GM10266 (cell line): ENCODE measurements at regions not wholly inside any gene's neighbourhood (a gene's known extent, or its start where the extent isn't known, plus 50 kb on each side); places are given as distances from the start of the nearest gene placed in this dataset.

Experiments
- DNase-seq: peaks from one replicate; pipeline ENCODE4 v3.0.0; 2012; ENCODE audit errors: extremely low spot score
- TF ChIP-seq, protein P1 (sequence below): IDR thresholded peaks from 2 replicates; pipeline ENCODE4 v1.5.1; 2012; ENCODE audit warnings: mild to moderate bottlenecking, low read depth; ENCODE audit not compliant: control insufficient read depth, insufficient read depth; ENCODE audit errors: missing control alignments

DNA sequence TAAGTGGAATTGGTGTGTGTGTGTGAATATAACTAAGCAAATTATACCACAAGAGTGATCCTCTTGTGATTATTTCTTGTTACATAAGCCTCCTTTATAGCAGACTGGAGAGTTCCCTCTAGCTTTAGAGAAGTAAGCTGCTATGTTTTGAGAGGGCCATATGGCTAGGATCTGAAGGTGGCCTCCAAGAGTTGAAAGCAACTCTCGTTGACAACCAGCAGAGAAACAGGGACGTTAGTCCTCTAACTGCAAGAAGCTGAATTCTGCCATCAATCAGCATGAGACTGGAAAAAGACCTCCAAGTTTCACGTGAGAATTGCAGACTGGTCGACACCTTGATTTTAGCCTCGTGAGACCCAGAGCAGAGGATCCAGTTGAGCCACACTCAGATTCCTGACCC is 278.5 kb upstream of the ZNF717 start:
- DNase-seq = no peak
- TF ChIP-seq, protein P1, sequence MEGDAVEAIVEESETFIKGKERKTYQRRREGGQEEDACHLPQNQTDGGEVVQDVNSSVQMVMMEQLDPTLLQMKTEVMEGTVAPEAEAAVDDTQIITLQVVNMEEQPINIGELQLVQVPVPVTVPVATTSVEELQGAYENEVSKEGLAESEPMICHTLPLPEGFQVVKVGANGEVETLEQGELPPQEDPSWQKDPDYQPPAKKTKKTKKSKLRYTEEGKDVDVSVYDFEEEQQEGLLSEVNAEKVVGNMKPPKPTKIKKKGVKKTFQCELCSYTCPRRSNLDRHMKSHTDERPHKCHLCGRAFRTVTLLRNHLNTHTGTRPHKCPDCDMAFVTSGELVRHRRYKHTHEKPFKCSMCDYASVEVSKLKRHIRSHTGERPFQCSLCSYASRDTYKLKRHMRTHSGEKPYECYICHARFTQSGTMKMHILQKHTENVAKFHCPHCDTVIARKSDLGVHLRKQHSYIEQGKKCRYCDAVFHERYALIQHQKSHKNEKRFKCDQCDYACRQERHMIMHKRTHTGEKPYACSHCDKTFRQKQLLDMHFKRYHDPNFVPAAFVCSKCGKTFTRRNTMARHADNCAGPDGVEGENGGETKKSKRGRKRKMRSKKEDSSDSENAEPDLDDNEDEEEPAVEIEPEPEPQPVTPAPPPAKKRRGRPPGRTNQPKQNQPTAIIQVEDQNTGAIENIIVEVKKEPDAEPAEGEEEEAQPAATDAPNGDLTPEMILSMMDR = no peak

DNA sequence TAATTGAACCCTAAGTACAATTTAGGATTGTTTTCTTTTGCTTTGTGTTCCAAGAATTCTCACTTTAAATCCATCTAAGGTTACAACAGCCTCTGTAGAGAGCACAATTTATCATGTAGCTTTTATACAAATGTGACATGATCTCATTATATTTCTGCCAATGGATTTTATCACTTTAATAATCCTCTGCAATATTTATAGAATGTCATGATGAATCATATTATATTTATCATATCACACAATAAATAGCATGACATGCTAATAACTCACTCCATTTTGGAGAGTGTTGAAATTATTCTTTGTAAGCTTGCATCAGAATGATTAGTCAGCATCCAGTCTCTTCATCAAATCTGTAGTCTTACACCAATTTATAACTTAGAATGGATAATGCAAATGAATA is 280.6 kb upstream of the ZNF717 start:
- TF ChIP-seq, protein P1 = no peak
- no peak for DNase-seq

DNA sequence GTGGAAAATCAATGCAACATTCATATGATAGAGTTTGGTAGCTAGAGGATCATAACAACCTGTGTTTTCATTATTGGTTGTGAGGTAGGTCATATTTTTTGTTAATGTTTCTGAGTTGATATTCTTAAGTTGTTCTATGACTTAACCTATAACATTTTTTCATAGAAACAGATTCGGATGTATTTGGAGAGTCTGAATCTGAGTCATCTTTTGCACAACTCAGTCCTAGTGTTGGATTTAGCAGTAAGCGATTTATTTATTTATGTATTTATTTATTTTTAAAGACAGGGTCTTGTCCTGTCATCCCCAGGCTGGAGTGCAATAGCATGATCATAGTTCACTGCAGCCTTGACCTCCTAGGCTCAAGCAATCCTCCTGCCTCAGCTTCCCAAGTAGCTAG is 292.8 kb upstream of the ZNF717 start:
- DNase-seq = no peak
- TF ChIP-seq, protein P1 = no peak

DNA sequence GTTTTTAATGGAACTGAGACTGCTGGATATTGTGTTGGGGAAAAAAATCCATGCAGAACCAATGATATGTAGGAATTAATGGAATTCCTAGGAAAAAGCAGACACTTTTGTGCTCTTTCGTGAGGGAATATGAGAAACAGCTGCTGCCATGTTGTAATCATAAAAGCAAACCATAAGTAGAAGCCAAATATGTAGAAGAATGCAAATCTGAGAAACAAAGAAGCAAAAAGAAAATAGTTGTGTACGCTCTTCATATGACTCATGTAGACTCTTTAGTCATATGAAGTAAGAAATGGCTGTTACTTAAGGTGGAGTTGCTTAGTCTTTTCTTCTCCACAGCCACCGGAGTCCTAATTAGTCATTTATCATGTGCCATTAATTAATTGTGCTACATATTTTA is 298.6 kb upstream of the ZNF717 start:
- DNase-seq = no peak
- TF ChIP-seq, protein P1 = no peak

DNA sequence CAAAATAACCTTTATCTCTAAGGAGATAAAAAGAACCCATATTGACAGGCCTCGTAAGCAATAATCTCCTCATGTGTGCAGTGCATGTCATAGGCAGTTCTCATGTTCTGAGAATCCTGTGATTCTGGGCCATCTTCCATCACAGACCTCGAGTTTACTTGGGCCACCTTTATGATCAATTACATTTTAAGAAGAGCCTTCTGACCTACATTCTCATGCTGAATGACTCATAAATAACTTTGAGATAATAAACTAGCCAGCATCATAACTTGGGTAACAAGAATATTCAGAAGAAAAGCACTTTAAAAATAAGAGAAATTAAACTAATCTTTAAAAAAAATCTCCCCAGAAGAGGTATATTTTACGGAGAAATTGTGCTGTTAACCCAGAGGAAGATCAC is 310.7 kb upstream of the ZNF717 start:
- TF ChIP-seq, protein P1 = no peak
- DNase-seq = no peak

DNA sequence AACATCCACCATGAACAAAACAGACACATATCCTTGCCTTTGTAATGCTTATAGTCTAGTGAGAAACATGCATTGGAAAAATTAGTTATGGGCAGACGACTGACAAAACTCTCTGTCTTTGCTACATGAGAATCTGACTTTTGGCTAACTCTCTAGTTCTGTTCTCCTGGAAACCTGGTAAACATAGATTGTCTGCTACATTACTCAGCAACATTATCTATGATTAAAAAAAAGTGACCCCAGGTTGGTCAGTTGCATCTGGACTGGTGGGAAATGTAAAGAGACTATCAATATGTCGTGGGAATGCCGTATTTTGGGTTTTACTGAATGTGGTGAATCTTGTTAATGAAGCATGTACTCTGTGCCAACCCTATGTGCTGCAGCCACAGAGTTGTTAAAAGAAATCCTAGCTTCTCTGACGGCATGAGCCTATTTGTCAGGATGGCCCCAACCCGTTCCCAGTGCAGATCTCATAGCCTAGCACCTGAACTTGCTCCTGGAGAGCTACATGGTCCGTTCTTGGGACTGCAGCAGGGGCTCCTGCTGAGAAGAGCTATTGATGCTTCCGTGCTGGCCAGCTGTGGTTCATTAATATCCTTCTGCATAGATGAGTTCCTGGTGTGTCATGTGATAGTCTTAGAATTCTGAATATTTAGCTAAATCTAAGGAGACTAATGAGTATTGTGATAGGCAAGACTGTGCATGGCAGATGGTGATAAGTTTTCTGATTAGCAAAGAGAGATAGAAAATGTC is 311.7 kb upstream of the ZNF717 start:
- no peak for DNase-seq
- TF ChIP-seq, protein P1 = no peak

DNA sequence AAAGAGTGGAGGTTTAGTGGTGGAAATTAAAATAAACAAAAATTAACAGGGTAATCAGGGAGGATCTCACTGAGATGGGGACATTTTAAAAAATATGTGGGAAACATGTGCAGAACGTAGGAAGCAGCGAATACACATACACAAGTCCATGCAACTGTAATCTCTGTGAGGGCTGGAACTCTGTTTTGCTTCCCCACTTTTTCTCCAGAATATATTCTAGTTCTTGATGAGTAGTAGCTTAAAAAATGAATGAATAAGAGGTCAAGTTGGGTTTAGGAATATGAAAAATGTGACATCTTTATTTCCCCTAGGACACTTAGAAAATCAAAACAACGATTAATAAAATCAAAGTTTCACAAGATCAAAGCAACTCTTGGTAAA is 312.2 kb upstream of the ZNF717 start:
- DNase-seq = no peak
- TF ChIP-seq, protein P1 = no peak
